H1 (cell line): ENCODE measurements at regions not wholly inside any gene's neighbourhood (a gene's known extent, or its start where the extent isn't known, plus 50 kb on each side); places are given as distances from the start of the nearest gene placed in this dataset.

Experiments
- CTCF ChIA-PET: fragments of 300-600 bp; sonication (Branson Sonifier 250); formaldehyde crosslinking; loops from one replicate; lab custom pipeline; 2021; ENCODE audit not compliant: partially characterized antibody; lab: Charles Lee
- POLR2A ChIA-PET: fragments of 300-600 bp; sonication (Branson Sonifier 250); formaldehyde crosslinking; loops from one replicate; lab custom pipeline; 2021; ENCODE audit warnings: inconsistent platforms; ENCODE audit not compliant: partially characterized antibody; lab: Charles Lee
- DNase-seq, 2 experiments: peaks; one replicate each; pipeline versions ENCODE4 v3.0.0 to v3.0.0-alpha.2; 2010 to 2022; ENCODE audit warnings: low spot score in 2 of 2, low read depth in 1 of 2, mixed read lengths in 1 of 2
- FAIRE-seq: peaks from 2 replicates; lab custom pipeline; 2011; peaks lifted over from hg19 to GRCh38; lab: Jason Lieb, UNC
- H2AFZ ChIP-seq: 2 replicates; pipeline ENCODE4 v1.8.1; 2012; ENCODE audit warnings: low read length, inconsistent platforms
- H2AK5ac ChIP-seq: 2 replicates; pipeline ENCODE4 v1.6.1; 2013; ENCODE audit warnings: low read depth, low read length
- H2BK120ac ChIP-seq: replicated peaks from 2 replicates; pipeline ENCODE3; 2013; ENCODE audit warnings: low read depth, low read length, inconsistent platforms
- H2BK12ac ChIP-seq: 2 replicates; pipeline ENCODE4 v1.6.1; 2013; ENCODE audit warnings: low read depth, low read length
- H2BK15ac ChIP-seq: 2 replicates; pipeline ENCODE4 v1.6.1; 2013; ENCODE audit warnings: low read length
- H2BK20ac ChIP-seq: 2 replicates; pipeline ENCODE4 v1.6.1; 2013; ENCODE audit warnings: low read length
- H2BK5ac ChIP-seq: 2 replicates; pipeline ENCODE4 v1.6.1; 2013; ENCODE audit warnings: low read depth, low read length
- H3K14ac ChIP-seq: 2 replicates; pipeline ENCODE4 v1.6.1; 2013; ENCODE audit warnings: inconsistent platforms; ENCODE audit not compliant: insufficient read length
- H3K18ac ChIP-seq: 2 replicates; pipeline ENCODE4 v1.6.1; 2013; ENCODE audit warnings: low read length; ENCODE audit errors: extremely low read depth
- H3K23ac ChIP-seq: 2 replicates; pipeline ENCODE4 v1.6.1; 2013; ENCODE audit warnings: inconsistent platforms; ENCODE audit not compliant: insufficient read length
- H3K23me2 ChIP-seq: 2 replicates; pipeline ENCODE4 v1.6.1; 2013; ENCODE audit warnings: low read depth, low read length
- H3K27ac ChIP-seq: 2 replicates; pipeline ENCODE4 v1.6.1; 2011; ENCODE audit warnings: low read depth, low read length, inconsistent platforms
- H3K27me3 ChIP-seq, 4 experiments: replicated peaks in 1 of 4; 1 replicate in 1 of 4; 2 replicates in 3 of 4; pipeline versions ENCODE4 v1.6.1 to v1.8.1; 2011 to 2013; ENCODE audit warnings: low read length in 3 of 4, mild to moderate bottlenecking in 3 of 4, inconsistent platforms in 2 of 4, mixed read lengths in 2 of 4, moderate library complexity in 1 of 4; ENCODE audit not compliant: control insufficient read depth in 3 of 4, insufficient read depth in 3 of 4; ENCODE audit errors: extremely low read depth in 1 of 4
- H3K36me3 ChIP-seq, 4 experiments: 2 replicates each; pipeline versions ENCODE4 v1.6.1 to v1.8.1; 2011 to 2013; ENCODE audit warnings: mild to moderate bottlenecking in 4 of 4, low read length in 3 of 4, moderate library complexity in 2 of 4, control low read depth in 1 of 4, inconsistent platforms in 1 of 4; ENCODE audit not compliant: insufficient read depth in 4 of 4, control insufficient read depth in 2 of 4
- H3K4ac ChIP-seq: replicated peaks from 2 replicates; pipeline ENCODE3; 2013; ENCODE audit warnings: low read length, low read depth, mixed read lengths, inconsistent platforms; ENCODE audit not compliant: insufficient read length
- H3K4me1 ChIP-seq, 4 experiments: replicated peaks in 1 of 4; 1 replicate in 1 of 4; 2 replicates in 3 of 4; pipeline versions ENCODE4 v1.6.1 to v1.8.1; 2011 to 2013; ENCODE audit warnings: low read length in 3 of 4, inconsistent platforms in 2 of 4, mixed read lengths in 1 of 4; ENCODE audit not compliant: insufficient read depth in 4 of 4, control insufficient read depth in 3 of 4
- H3K4me2 ChIP-seq, 2 experiments: 2 replicates each; pipeline versions ENCODE4 v1.6.1 to v1.8.1; 2011 to 2013; ENCODE audit warnings: low read depth in 2 of 2, low read length in 2 of 2, control low read depth in 1 of 2, inconsistent platforms in 1 of 2, mild to moderate bottlenecking in 1 of 2; ENCODE audit not compliant: insufficient read depth in 1 of 2
- H3K4me3 ChIP-seq, 4 experiments: fragments of 200-600, 300-600 bp in 1 of 4; sonication (generic), shearing (Covaris generic), sonication (Bioruptor Twin) in 1 of 4; 2 replicates each; pipeline versions ENCODE4 v1.5.1 to v1.8.1; 2011 to 2016; ENCODE audit warnings: low read length in 4 of 4, low read depth in 3 of 4, control low read depth in 2 of 4, inconsistent platforms in 2 of 4, mild to moderate bottlenecking in 2 of 4, mixed read lengths in 1 of 4, moderate library complexity in 1 of 4; ENCODE audit not compliant: insufficient read depth in 2 of 4; ENCODE audit errors: extremely low read depth in 1 of 4
- H3K56ac ChIP-seq: replicated peaks from 2 replicates; pipeline ENCODE3; 2013; ENCODE audit warnings: low read depth, mild to moderate bottlenecking, mixed read lengths, low read length, inconsistent platforms; ENCODE audit not compliant: insufficient read length
- H3K79me1 ChIP-seq: 2 replicates; pipeline ENCODE4 v1.6.1; 2013; ENCODE audit warnings: low read depth, low read length, control low read depth
- H3K79me2 ChIP-seq, 2 experiments: 2 replicates each; pipeline versions ENCODE4 v1.6.1 to v1.8.1; 2012 to 2013; ENCODE audit warnings: low read length in 2 of 2, mild to moderate bottlenecking in 2 of 2, inconsistent platforms in 1 of 2; ENCODE audit not compliant: insufficient read depth in 2 of 2, control insufficient read depth in 1 of 2
- H3K9ac ChIP-seq, 4 experiments: replicated peaks in 1 of 4; 1 replicate in 1 of 4; 2 replicates in 3 of 4; pipeline versions ENCODE4 v1.6.1 to v1.8.1; 2011 to 2013; ENCODE audit warnings: low read depth in 3 of 4, low read length in 3 of 4, control low read depth in 2 of 4, mild to moderate bottlenecking in 2 of 4, moderate library complexity in 2 of 4, inconsistent platforms in 1 of 4; ENCODE audit errors: extremely low read depth in 1 of 4
- H3K9me3 ChIP-seq, 2 experiments: 2 replicates each; pipeline versions ENCODE4 v1.6.1 to v1.8.1; 2012 to 2013; ENCODE audit warnings: mild to moderate bottlenecking in 2 of 2, moderate library complexity in 2 of 2, control low read depth in 1 of 2, inconsistent platforms in 1 of 2, low read depth in 1 of 2, low read length in 1 of 2, mixed read lengths in 1 of 2; ENCODE audit not compliant: insufficient read depth in 2 of 2
- H4K20me1 ChIP-seq, 2 experiments: replicated peaks in 1 of 2; 2 replicates each; pipeline versions ENCODE3 to v1.8.1; 2011 to 2013; ENCODE audit warnings: inconsistent platforms in 2 of 2, low read length in 2 of 2, mild to moderate bottlenecking in 1 of 2; ENCODE audit not compliant: insufficient read depth in 2 of 2, control insufficient read depth in 1 of 2
- H4K5ac ChIP-seq: 2 replicates; pipeline ENCODE4 v1.6.1; 2013; ENCODE audit warnings: low read length, low read depth, mixed read lengths, inconsistent platforms; ENCODE audit not compliant: insufficient read length
- H4K8ac ChIP-seq: 2 replicates; pipeline ENCODE4 v1.8.0; 2013; ENCODE audit warnings: mild to moderate bottlenecking, moderate library complexity, low read length, inconsistent platforms; ENCODE audit not compliant: insufficient read depth; ENCODE audit errors: extremely low read depth
- H4K91ac ChIP-seq: replicated peaks from 2 replicates; pipeline ENCODE3; 2013; ENCODE audit warnings: low read length, mixed read lengths, inconsistent platforms; ENCODE audit not compliant: insufficient read length
- ASH2L ChIP-seq: fragments of 200-600, 300-600 bp; sonication (generic); IDR thresholded peaks from one replicate; pipeline ENCODE4 v1.7.1; 2017; ENCODE audit warnings: low read length
- BCL11A ChIP-seq, 2 experiments: IDR thresholded peaks; one replicate each; pipeline ENCODE4 v1.6.1; 2011; ENCODE audit warnings: low read depth in 2 of 2, low read length in 2 of 2, mild to moderate bottlenecking in 2 of 2
- CBX8 ChIP-seq: fragments of 300-800, 300-1000 bp; sonication (generic); IDR thresholded peaks from 2 replicates; pipeline ENCODE4 v1.7.1; 2016; ENCODE audit warnings: low read depth, low read length, borderline replicate concordance
- EGR1 ChIP-seq: IDR thresholded peaks from 2 replicates; pipeline ENCODE4 v1.6.1; 2011; ENCODE audit warnings: low read depth, low read length, borderline replicate concordance
- PHF8 ChIP-seq: fragments of 200-600 bp; sonication (generic); conservative IDR thresholded peaks from 2 replicates; pipeline ENCODE4 v1.7.1; 2012; ENCODE audit warnings: low read depth, mild to moderate bottlenecking, inconsistent platforms, low read length, moderate library complexity
- POLR2A ChIP-seq, 2 experiments: IDR thresholded peaks; 1 replicate in 1 of 2; 2 replicates in 1 of 2; pipeline ENCODE4 v1.6.1; 2011; ENCODE audit warnings: low read depth in 2 of 2, low read length in 2 of 2, mild to moderate bottlenecking in 2 of 2; ENCODE audit errors: control extremely low read depth in 1 of 2
- RAD21 ChIP-seq, 2 experiments: IDR thresholded peaks in 1 of 2; conservative IDR thresholded peaks in 1 of 2; 2 replicates each; pipeline ENCODE4 v1.6.1; 2011; ENCODE audit warnings: low read depth in 2 of 2, low read length in 2 of 2, improper control_type of control experiment in 1 of 2, inconsistent platforms in 1 of 2, mild to moderate bottlenecking in 1 of 2, moderate library complexity in 1 of 2
- RBBP5 ChIP-seq: IDR thresholded peaks from 2 replicates; pipeline ENCODE4 v1.7.1; 2012; ENCODE audit warnings: low read depth, mild to moderate bottlenecking, inconsistent platforms, low read length, moderate library complexity, borderline replicate concordance
- RNF2 ChIP-seq: fragments of 200-900, 300-1000 bp; sonication (generic); IDR thresholded peaks from 2 replicates; pipeline ENCODE4 v1.7.1; 2016; ENCODE audit warnings: borderline replicate concordance, low read depth, mild to moderate bottlenecking, antibody characterized with exemption, low read length; ENCODE audit not compliant: poor library complexity, severe bottlenecking; ENCODE audit errors: missing control alignments
- TAF1 ChIP-seq: IDR thresholded peaks from 2 replicates; pipeline ENCODE4 v1.6.1; 2011; ENCODE audit warnings: mild to moderate bottlenecking, low read depth, low read length
- TCF12 ChIP-seq: IDR thresholded peaks from 2 replicates; pipeline ENCODE4 v1.6.1; 2011; ENCODE audit warnings: low read depth, mild to moderate bottlenecking, low read length
- WGBS, 2 experiments: shearing (Covaris generic) in 1 of 2; methylation state at CpG; one replicate each; pipeline versions ENCODE4 v1.1.6 to v1.1.7; 2013 to 2015; ENCODE audit warnings: low lambda C conversion rate in 2 of 2, mixed read lengths in 2 of 2, inconsistent platforms in 1 of 2, low coverage in 1 of 2, missing lambda C conversion rate in 1 of 2; ENCODE audit not compliant: insufficient replicate concordance in 2 of 2, insufficient coverage in 1 of 2, insufficient read length in 1 of 2; ENCODE audit errors: extremely low coverage in 1 of 2, missing lambda C conversion rate in 1 of 2; 5-methylcytosine and 5-hydroxymethylcytosine counted together
- TF ChIP-seq, protein P1 (sequence below): IDR thresholded peaks from 2 replicates; pipeline ENCODE4 v1.6.1; 2012; ENCODE audit warnings: low read length, inconsistent platforms

- ChIA-PET CTCF (interaction anchor here (0.8 kb wide), 1 partner anchor 19 kb away, joined by 3 read pairs; no protein-coding TSS in a partner anchor), POLR2A (no interaction called here)
- Histone ChIP-seq H3K4me3 (no peak overlapping the region), H2BK20ac (no peak overlapping the region), H3K36me3 (no peaks in the 10 kb centered on the region), H4K20me1 (no peaks in the 10 kb centered on the region), H3K18ac (no peak overlapping the region), H2BK5ac (no peak overlapping the region), H3K27me3 (no peaks in the 10 kb centered on the region), H3K23me2 (no peaks in the 10 kb centered on the region), H4K5ac (no peak overlapping the region), H4K8ac (no peak overlapping the region), H3K79me1 (no peaks in the 10 kb centered on the region), H3K4ac (no peak overlapping the region), H3K56ac (no peak overlapping the region), H4K91ac (no peak overlapping the region), H3K4me2 (no peak overlapping the region), H3K4me1 (0 out of 7 replicates have a peak, but pooled peaks cover 0 to 2% (median 0%) of the 10 kb centered on the region in 4 experiments), H3K9me3 (no peaks in the 10 kb centered on the region), H2AFZ (no peak overlapping the region), H3K14ac (no peak overlapping the region), H2BK120ac (no peak overlapping the region), H3K9ac (no peak overlapping the region), H3K27ac (no peak overlapping the region), H2BK15ac (no peak overlapping the region), H2BK12ac (no peak overlapping the region), H2AK5ac (no peak overlapping the region), H3K23ac (no peak overlapping the region), H3K79me2 (no peaks in the 10 kb centered on the region)
- no peak for FAIRE-seq
- DNase-seq = no peak
- TF ChIP-seq RAD21 (IDR thresholded peaks at IDR 0.05 in 1 of 2, conservative IDR thresholded peaks at IDR 0.05 in 1 of 2; ENCODE audit: low read depth in 2 of 2, low read length in 2 of 2) (no peak), RNF2 (no peak), BCL11A (IDR thresholded peaks at IDR 0.05; ENCODE audit: low read depth in 2 of 2, low read length in 2 of 2) (no peak), RBBP5 (no peak), POLR2A (IDR thresholded peaks at IDR 0.05; ENCODE audit: control extremely low read depth in 1 of 2, low read depth in 2 of 2, low read length in 2 of 2) (no peak), PHF8 (no peak), TAF1 (no peak), EGR1 (no peak), CBX8 (no peak), TCF12 (no peak), ASH2L (no peak)
- TF ChIP-seq, protein P1, sequence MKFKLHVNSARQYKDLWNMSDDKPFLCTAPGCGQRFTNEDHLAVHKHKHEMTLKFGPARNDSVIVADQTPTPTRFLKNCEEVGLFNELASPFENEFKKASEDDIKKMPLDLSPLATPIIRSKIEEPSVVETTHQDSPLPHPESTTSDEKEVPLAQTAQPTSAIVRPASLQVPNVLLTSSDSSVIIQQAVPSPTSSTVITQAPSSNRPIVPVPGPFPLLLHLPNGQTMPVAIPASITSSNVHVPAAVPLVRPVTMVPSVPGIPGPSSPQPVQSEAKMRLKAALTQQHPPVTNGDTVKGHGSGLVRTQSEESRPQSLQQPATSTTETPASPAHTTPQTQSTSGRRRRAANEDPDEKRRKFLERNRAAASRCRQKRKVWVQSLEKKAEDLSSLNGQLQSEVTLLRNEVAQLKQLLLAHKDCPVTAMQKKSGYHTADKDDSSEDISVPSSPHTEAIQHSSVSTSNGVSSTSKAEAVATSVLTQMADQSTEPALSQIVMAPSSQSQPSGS = no peak
- WGBS, 2 experiments = 89% methylated on average over 3 of the region's 3 CpGs; no CpG with 5 or more reads in 1 of the 2 experiments
Measured at GRCh38 chr3:153259956-153260355, 97.9 kb downstream of the RAP2B start.
